NCI-H1694 treated with DMSO at 0.1 percent for 48 hours (cell line): ENCODE measurements at regions not wholly inside any gene's neighbourhood (a gene's known extent, or its start where the extent isn't known, plus 50 kb on each side); places are given as distances from the start of the nearest gene placed in this dataset.

ENCODE experiments used
- DNase-seq: peaks from one replicate; lab custom pipeline; 2025; lab: John Stamatoyannopoulos, UW

- DNase-seq, result no peak
These were observed 86.8 kb upstream of the PARP11 start for GRCh38 chr12:3959799-3960560.

DNA sequence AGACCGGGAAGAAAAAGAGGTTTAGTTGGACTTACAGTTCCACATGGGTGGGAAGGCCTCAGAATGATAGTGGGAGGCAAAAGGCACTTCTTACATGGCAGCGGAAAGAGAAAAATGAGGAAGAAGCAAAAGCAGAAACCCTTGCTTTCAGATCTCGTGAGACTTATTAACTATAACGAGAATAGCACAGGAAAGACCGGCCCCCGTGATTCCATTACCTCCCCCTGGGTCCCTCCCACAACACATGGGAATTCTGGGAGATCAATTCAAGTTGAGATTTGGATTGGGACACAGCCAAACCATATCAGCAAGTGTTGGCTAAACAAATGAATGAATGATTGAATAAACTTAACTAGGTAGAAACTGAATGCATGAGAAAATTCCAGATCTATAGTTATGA, 85.3 kb upstream of the PARP11 start:
- no peak for DNase-seq

GRCh38 chr12:3951380-3952135, 78.4 kb upstream of the PARP11 start:
- no peak for DNase-seq

DNA sequence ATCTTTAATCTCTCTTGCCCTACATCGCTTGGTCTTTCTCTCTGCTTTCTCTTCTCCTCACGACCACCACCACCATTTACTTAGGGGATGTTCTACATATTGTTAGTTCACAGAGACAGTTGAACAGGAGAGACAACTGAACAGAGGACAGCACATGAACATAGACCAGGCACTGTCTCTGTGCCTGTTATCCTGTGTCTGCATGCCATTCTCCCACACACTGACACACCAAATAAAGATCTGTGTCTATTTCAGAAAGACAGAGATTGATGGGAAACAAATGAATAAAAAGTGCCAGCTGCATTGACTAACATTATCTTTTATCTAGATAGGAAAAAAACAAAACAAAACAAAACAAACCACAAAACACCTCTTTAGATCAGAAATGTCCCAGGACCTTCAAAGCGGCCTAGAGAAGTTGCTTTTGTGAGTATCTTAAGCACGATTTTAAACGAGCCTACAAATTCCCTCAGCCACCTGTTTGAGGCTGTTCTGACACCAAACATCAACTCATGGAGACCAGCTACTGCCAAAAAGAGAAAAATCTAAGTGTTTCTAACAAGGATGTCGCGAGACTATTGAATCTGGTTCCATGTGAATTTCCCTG, 77.6 kb upstream of the PARP11 start:
- DNase-seq, result no peak

DNA sequence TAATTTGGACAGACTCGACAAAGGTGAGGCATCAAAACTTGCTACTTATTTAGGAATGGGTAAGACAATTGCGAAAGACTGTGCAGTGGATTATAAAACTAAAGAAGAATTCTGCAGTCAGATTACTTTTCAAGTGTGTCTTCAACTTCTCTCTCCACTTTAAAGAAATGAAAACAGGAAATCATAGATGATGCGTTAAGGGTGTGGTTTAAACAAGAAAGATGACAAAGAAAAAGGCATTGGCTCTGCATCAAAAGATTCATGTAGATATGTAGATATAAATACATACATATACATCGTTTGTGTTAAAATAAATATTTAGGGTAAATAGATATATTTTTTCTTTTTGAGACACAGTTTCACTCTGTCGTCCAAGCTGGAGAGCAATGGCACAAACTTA, 74.6 kb upstream of the PARP11 start:
- DNase-seq, result no peak

GRCh38 chr12:3945671-3946070, 72.5 kb upstream of the PARP11 start:
- DNase-seq, result no peak

- DNase-seq, result no peak
These were observed 71.4 kb upstream of the PARP11 start for GRCh38 chr12:3944620-3945019.

GRCh38 chr12:3938042-3938544, 64.9 kb upstream of the PARP11 start:
- no peak for DNase-seq

GRCh38 chr12:3935078-3935477, 61.9 kb upstream of the PARP11 start:
- no peak for DNase-seq

GRCh38 chr12:3933819-3934192, 60.6 kb upstream of the PARP11 start:
- no peak for DNase-seq

GRCh38 chr12:3933074-3933818, 60.0 kb upstream of the PARP11 start:
- DNase-seq, result no peak

DNA sequence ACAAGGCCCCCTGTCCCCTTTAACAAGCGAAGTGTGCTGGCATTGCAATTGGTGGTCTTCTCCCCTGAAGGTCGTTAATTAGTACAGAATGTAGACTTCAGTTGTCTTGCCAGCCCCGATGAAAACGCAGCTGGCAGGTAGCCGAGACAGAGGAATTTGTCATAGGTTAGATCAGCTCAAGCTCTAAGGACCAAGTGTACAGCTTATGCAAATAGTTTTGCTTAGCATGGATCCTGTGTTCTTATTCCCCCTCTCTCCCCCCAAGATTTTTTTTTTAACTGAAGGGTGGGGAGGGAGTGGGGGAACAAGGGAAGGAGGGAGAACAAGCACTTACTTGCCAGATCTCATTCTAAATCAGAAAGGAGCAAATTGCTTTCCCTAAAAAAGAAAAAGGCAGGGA, 58.6 kb upstream of the PARP11 start:
- DNase-seq, result no peak

- DNase-seq, result no peak
These were observed 58.0 kb upstream of the PARP11 start for GRCh38 chr12:3931206-3931605.

- DNase-seq, result no peak
These were observed 56.8 kb upstream of the PARP11 start for GRCh38 chr12:3929875-3930615.

DNA sequence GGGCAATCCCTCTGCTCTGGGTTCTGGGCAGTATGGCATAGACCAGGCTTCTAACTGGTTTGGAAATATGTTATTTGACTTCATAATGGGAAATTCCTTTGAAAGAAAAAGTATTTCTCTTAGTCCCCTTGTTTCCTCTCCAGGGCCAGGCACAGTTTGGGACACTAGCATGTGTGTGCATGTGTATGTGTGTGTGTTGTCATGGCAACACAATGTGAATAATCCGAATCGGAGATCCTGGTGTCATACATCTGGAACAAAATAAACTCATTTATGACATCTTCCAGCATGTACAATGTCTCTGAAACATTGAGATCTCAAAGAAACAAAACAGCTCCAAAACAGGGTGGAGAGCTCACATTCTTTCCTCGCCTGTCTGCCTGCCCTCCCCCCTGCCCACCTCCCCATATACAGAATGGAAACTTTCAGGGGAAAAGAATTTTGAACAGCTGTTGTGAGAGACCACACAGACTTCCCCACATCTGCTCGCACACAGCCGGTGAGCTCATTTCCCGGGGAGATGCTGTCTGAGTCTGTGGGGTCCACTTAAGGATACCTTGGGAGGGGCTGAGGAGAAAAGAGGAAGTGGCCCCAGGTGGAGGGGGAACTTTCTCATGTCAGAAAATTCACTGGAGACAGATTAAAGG, 55.5 kb upstream of the PARP11 start:
- no peak for DNase-seq

DNA sequence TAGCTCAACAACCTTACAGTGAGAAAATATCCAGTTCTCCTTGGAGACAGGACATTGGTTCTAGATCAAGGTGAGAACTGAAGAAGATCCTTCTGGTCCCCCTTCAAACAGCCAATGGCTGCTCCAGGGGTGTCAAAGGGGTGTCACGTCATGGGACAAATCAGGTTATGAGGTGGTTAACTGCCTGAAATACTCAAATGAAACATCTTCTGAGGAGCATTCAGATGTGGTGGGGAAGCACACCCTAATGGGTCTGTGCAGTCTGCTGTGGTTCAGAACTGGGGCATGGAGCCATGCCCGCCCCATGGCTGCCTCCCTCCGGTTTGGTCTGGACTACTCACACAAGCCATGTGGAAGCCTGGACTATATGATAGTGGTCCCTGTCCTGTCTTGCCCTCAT, 52.4 kb upstream of the PARP11 start:
- DNase-seq, result no peak

DNA sequence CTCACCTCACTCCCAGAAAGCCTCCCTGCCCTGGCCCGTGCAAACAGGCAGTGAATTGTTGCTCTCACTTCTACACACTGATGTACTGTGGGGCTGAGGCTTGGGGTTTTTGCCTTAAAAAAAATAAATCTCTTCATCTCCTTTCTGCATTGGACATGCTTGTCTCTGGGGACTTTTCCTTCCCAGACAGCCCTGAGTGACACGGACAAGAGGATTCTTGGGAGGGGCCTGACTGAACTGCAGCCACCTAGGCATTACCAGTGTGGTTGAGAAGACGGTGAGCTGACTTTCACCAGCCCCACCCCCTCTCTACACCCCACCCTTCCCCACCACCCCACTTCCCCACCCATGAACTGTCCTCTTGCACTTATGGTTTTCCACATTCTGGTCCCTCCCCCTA, 51.6 kb upstream of the PARP11 start:
- DNase-seq, result no peak

DNA sequence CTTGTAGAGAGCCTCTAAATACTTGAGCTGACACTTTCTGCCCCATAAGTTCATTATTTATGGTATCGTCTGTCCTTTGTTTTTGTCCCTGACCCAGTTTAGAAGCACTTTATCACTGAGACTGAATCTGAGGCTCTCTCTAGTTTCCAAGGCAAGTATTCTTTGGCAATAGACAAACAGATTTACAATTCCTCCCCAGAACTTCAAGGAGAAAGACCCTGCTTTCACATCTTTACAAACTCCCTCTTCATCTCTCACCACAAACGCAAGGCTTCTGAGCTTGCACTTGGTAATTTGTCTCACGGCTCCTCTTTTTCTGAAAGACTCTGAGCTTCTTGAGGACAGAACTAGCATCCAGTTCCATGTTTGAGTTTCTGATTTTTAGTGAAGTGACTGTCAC, 49.8 kb upstream of the PARP11 start:
- DNase-seq, result no peak
